ENCODE measurements at regions not wholly inside any gene's neighbourhood (a gene's known extent, or its start where the extent isn't known, plus 50 kb on each side); places are given as distances from the start of the nearest gene placed in this dataset.

DNA sequence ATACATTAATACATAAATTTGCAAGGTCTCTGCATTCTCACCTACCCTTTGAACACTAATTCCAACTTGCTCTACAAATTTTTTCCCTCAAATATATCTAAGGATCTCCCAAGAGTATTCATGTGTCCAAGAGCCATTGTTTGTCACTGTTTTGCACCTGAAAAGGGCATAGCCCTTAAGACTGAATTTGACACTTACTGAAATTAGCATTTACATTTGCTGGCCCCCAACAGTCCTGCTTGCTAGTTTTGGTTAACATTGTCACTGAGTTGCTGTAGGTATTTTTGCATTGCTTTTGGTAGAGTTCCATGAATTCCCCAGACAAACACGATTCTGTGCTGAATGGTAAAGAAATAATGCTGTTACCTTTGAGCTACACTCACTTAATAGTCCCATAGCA, 57.3 kb downstream of the KCNA4 start:
- H3K27me3 ChIP-seq (ENCODE audit: control insufficient read depth, insufficient read depth, low read length): no peaks in the 10 kb centered on the region
- no peak overlapping the region for H3K9ac ChIP-seq (ENCODE audit: low read depth, low read length)
- H3K27ac ChIP-seq (ENCODE audit: low read depth, low read length): peak overlapping the region; percentile 60
- no peaks in the 10 kb centered on the region for H3K36me3 ChIP-seq (ENCODE audit: control insufficient read depth, insufficient read depth, low read length)
- peak overlapping the region; percentile 34; the same call in 1 of the 2 replicates for H3K4me3 ChIP-seq (ENCODE audit: low read depth, low read length)
- H3K4me1 ChIP-seq (ENCODE audit: control insufficient read depth, insufficient read depth, low read length): peaks cover 28% of the 10 kb centered on the region
- no peaks in the 10 kb centered on the region for H3K9me3 ChIP-seq (ENCODE audit: control insufficient read depth, insufficient read depth, low read length)

DNA sequence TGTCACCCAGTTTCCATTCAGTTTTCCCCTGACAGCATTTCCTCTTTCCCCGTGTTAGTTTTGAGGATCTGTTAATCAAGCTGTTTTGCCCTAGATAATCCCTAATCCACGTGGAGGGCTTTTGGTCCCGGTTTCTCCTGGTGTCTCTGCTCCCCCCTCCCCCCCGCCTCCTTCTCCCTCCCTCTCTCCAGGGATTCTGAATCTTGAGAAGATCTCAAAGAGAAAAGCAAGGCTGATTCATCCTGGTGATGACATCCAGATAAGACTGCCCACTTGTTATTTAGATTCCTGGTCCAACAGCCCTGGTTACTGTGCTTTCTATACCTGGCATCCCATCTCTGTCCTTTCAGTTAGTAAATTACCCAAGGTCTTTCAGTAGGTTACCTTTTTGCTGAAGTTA, 59.4 kb downstream of the KCNA4 start:
- no peak overlapping the region for H3K4me3 ChIP-seq (ENCODE audit: low read depth, low read length)
- H3K36me3 ChIP-seq (ENCODE audit: control insufficient read depth, insufficient read depth, low read length): no peaks in the 10 kb centered on the region
- H3K9me3 ChIP-seq (ENCODE audit: control insufficient read depth, insufficient read depth, low read length): no peaks in the 10 kb centered on the region
- H3K4me1 ChIP-seq (ENCODE audit: control insufficient read depth, insufficient read depth, low read length): peaks cover 28% of the 10 kb centered on the region
- no peak overlapping the region for H3K27ac ChIP-seq (ENCODE audit: low read depth, low read length)
- H3K27me3 ChIP-seq (ENCODE audit: control insufficient read depth, insufficient read depth, low read length): no peaks in the 10 kb centered on the region
- H3K9ac ChIP-seq (ENCODE audit: low read depth, low read length): no peak overlapping the region

DNA sequence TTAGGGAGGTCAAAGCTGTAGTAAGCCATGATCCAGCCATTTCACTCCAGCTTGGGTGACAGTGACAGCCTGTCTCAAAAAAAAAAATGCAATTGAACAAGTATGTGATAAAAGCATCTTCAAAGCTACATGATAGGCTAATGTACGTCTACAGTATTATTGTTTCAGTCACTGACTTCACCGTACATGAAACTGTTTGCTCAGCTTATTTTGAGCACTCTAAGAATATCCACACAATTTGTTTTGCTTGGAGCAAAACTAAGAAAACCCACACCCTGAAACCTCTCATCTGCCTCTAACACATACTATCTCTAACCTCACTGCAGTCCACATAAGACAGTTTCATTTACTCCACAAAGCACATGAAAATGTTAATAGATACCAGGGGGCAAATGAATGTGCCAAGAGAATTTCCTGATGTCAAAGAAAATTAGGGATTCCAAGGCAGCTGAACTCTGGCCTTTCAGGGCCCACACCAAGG, 60.7 kb downstream of the KCNA4 start:
- no peaks in the 10 kb centered on the region for H3K36me3 ChIP-seq (ENCODE audit: control insufficient read depth, insufficient read depth, low read length)
- H3K9ac ChIP-seq (ENCODE audit: low read depth, low read length): no peak overlapping the region
- H3K9me3 ChIP-seq (ENCODE audit: control insufficient read depth, insufficient read depth, low read length): no peaks in the 10 kb centered on the region
- H3K27me3 ChIP-seq (ENCODE audit: control insufficient read depth, insufficient read depth, low read length): no peaks in the 10 kb centered on the region
- no peak overlapping the region for H3K27ac ChIP-seq (ENCODE audit: low read depth, low read length)
- no peak overlapping the region for H3K4me3 ChIP-seq (ENCODE audit: low read depth, low read length)
- H3K4me1 ChIP-seq (ENCODE audit: control insufficient read depth, insufficient read depth, low read length): peaks cover 28% of the 10 kb centered on the region

DNA sequence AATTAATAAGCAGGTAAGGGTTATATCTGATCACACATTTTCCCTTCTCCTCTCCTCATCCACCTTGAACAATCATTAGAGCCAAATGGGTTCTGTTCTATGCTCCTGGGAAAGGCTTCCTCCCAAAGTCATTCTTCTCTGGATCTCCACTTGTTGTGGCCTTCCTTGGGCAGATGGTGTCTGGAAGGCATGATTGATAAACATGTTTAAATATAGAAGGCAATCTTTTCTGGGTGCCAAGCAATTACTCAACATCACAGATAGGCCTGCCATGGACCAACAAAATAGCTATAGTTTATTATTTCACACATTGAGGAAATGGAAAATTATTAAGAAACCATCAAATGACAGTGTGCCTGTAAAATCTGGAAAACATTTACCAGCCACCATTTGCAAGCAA, 73.5 kb downstream of the KCNA4 start:
- Histone ChIP-seq H3K27ac (ENCODE audit: low read depth, low read length) (no peak overlapping the region), H3K36me3 (ENCODE audit: control insufficient read depth, insufficient read depth, low read length) (no peaks in the 10 kb centered on the region), H3K9me3 (ENCODE audit: control insufficient read depth, insufficient read depth, low read length) (peaks cover 4% of the 10 kb centered on the region; the same call in 1 of the 2 replicates), H3K4me1 (ENCODE audit: control insufficient read depth, insufficient read depth, low read length) (no peaks in the 10 kb centered on the region), H3K9ac (ENCODE audit: low read depth, low read length) (no peak overlapping the region), H3K4me3 (ENCODE audit: low read depth, low read length) (no peak overlapping the region), H3K27me3 (ENCODE audit: control insufficient read depth, insufficient read depth, low read length) (no peaks in the 10 kb centered on the region)

DNA sequence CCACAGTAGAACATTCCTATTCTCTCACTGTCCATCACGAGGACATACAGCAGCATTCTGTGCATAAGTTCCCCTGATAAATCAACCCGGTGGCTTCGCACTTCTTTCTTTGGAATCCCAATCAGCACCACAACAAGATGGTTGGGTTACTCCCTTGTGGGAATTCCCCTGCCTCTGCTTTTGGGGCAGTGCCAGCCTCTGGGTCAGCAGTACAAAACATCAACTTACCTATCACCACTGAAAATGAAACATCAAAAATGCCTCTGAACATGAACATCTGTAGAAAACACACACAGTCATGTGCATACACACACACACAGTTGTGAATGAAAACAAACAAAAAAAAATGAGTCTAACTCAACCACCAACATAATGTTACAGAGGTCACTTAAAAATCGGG, 79.3 kb downstream of the KCNA4 start:
- no peaks in the 10 kb centered on the region for H3K36me3 ChIP-seq (ENCODE audit: control insufficient read depth, insufficient read depth, low read length)
- no peak overlapping the region for H3K9ac ChIP-seq (ENCODE audit: low read depth, low read length)
- H3K4me3 ChIP-seq (ENCODE audit: low read depth, low read length): no peak overlapping the region
- no peaks in the 10 kb centered on the region for H3K4me1 ChIP-seq (ENCODE audit: control insufficient read depth, insufficient read depth, low read length)
- H3K27me3 ChIP-seq (ENCODE audit: control insufficient read depth, insufficient read depth, low read length): no peaks in the 10 kb centered on the region
- H3K9me3 ChIP-seq (ENCODE audit: control insufficient read depth, insufficient read depth, low read length): peaks cover 16% of the 10 kb centered on the region; the same call in 1 of the 2 replicates
- no peak overlapping the region for H3K27ac ChIP-seq (ENCODE audit: low read depth, low read length)

DNA sequence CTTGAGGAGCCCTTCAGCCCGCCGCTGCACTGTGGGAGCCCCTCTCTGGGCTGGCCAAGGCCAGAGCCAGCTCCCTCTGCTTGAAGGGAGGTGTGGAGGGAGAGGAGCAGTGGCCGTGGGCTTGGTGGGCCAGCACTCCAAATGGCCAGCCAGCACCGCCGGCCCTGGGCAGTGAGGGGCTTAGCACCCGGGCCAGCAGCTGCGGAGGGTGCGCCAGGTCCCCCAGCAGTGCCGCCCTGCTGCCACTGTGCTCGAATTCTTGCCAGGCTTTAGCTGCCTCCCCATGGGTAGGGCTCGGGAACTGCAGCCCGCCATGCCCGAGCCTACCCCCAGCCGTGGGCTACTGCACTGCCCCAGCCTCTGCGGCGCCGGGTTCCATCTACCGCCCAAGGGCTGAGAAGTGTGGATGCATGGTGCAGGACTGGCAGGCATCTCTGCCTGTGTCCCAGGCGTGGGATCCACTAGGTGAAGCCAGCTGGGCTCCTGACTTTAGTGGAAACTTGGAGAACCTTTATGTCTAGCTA, 82.7 kb downstream of the KCNA4 start:
- Histone ChIP-seq H3K4me1 (ENCODE audit: control insufficient read depth, insufficient read depth, low read length) (no peaks in the 10 kb centered on the region), H3K27ac (ENCODE audit: low read depth, low read length) (no peak overlapping the region), H3K36me3 (ENCODE audit: control insufficient read depth, insufficient read depth, low read length) (no peaks in the 10 kb centered on the region), H3K9me3 (ENCODE audit: control insufficient read depth, insufficient read depth, low read length) (peaks cover 16% of the 10 kb centered on the region; the same call in 1 of the 2 replicates), H3K9ac (ENCODE audit: low read depth, low read length) (no peak overlapping the region), H3K27me3 (ENCODE audit: control insufficient read depth, insufficient read depth, low read length) (no peaks in the 10 kb centered on the region), H3K4me3 (ENCODE audit: low read depth, low read length) (no peak overlapping the region)

DNA sequence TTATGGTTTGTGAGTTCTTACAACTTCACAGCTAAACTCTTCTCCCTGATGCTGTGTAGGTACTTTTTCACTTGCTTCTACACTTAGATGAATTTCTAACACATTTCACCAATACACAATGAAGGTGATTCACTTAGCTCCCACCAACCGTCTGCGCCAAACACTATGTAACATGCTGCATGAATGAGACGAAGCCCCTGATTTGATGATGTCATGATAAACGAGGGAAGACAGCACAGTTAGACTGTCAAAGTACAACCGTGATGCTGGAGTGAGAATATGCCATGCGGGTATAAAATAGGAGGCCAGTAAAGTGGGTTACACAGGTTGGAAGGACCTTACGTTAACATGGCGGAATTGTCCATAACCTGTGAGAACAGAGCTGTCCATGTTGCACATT, 100.8 kb downstream of the KCNA4 start:
- H3K4me1 ChIP-seq (ENCODE audit: control insufficient read depth, insufficient read depth, low read length): no peaks in the 10 kb centered on the region
- H3K27me3 ChIP-seq (ENCODE audit: control insufficient read depth, insufficient read depth, low read length): no peaks in the 10 kb centered on the region
- H3K27ac ChIP-seq (ENCODE audit: low read depth, low read length): no peak overlapping the region
- no peak overlapping the region for H3K4me3 ChIP-seq (ENCODE audit: low read depth, low read length)
- H3K36me3 ChIP-seq (ENCODE audit: control insufficient read depth, insufficient read depth, low read length): no peaks in the 10 kb centered on the region
- no peak overlapping the region for H3K9ac ChIP-seq (ENCODE audit: low read depth, low read length)
- H3K9me3 ChIP-seq (ENCODE audit: control insufficient read depth, insufficient read depth, low read length): no peaks in the 10 kb centered on the region

DNA sequence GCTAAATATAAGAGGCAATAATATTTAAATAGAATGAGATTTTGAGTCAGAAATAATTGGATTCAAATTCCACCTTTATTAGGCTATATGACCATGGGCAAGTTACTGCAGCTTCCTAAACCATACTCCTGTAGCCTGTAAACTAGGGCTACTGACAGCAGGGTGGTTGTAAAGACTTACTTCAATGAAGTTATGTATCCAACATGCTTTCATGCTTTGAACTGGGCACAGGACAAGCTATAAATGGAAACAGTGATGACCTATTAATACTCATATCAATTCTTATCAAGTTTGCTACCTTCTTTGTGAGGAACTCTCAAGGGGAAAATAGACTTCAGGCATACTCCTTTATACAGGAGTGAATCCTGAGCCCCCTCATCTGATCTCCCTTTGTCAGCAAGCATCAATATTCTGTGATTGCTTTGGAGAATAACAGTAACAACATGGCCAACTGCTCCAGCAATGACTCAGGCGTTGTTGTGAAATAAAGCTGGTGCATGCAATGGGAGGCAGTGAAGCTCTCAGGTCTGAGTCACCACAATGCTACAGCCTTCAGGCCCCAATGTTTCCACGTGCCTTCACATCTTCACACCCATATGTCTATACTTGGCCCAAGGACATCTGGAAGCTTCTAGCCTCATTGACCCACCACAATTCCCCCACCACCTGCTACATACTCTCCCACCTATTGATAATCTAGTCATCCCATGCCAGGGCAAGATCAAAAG, 102.5 kb downstream of the KCNA4 start:
- no peak overlapping the region for H3K4me3 ChIP-seq (ENCODE audit: low read depth, low read length)
- H3K36me3 ChIP-seq (ENCODE audit: control insufficient read depth, insufficient read depth, low read length): no peaks in the 10 kb centered on the region
- H3K4me1 ChIP-seq (ENCODE audit: control insufficient read depth, insufficient read depth, low read length): no peaks in the 10 kb centered on the region
- H3K27ac ChIP-seq (ENCODE audit: low read depth, low read length): no peak overlapping the region
- H3K27me3 ChIP-seq (ENCODE audit: control insufficient read depth, insufficient read depth, low read length): no peaks in the 10 kb centered on the region
- no peak overlapping the region for H3K9ac ChIP-seq (ENCODE audit: low read depth, low read length)
- H3K9me3 ChIP-seq (ENCODE audit: control insufficient read depth, insufficient read depth, low read length): no peaks in the 10 kb centered on the region

DNA sequence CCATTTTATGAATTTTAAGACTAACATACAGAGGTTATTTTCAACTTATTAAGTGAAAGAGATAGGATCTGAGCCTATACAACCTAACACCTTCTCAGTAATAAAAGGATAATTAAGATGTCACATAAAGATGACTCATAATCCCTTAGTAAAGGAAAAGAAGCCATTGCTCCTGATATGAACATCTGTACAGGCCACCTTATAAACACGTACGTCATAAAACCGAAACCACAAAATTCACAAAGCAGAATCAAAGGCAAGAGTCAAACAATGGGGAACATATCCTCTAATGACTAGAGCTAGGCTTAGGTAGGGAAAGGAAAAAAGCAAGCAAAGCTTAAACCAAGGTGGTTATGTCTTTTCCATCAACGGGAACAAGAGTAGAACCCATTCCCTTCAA, 103.5 kb downstream of the KCNA4 start:
- Histone ChIP-seq H3K27ac (ENCODE audit: low read depth, low read length) (no peak overlapping the region), H3K4me1 (ENCODE audit: control insufficient read depth, insufficient read depth, low read length) (no peaks in the 10 kb centered on the region), H3K27me3 (ENCODE audit: control insufficient read depth, insufficient read depth, low read length) (no peaks in the 10 kb centered on the region), H3K9me3 (ENCODE audit: control insufficient read depth, insufficient read depth, low read length) (no peaks in the 10 kb centered on the region), H3K4me3 (ENCODE audit: low read depth, low read length) (no peak overlapping the region), H3K36me3 (ENCODE audit: control insufficient read depth, insufficient read depth, low read length) (no peaks in the 10 kb centered on the region), H3K9ac (ENCODE audit: low read depth, low read length) (no peak overlapping the region)

DNA sequence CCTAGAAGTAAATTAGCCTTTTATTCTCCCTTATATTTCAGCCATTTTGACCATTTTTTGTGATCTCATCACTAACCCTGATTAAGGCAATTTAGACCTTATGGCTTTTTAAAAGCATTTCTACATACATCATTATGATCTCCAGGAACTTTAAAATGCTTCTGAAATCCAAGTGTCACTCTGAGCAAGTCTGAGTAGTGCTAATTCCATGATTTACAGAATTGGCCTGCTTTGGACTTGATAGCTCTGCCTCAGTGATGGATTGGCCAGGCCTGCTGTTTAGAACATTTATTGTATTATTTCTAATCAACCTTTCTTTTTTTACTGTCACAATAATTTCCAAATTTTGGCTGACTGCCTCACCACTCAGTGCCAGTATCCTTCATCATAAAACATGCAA, 116.4 kb downstream of the KCNA4 start:
- no peaks in the 10 kb centered on the region for H3K4me1 ChIP-seq (ENCODE audit: control insufficient read depth, insufficient read depth, low read length)
- H3K4me3 ChIP-seq (ENCODE audit: low read depth, low read length): no peak overlapping the region
- H3K27me3 ChIP-seq (ENCODE audit: control insufficient read depth, insufficient read depth, low read length): no peaks in the 10 kb centered on the region
- H3K9me3 ChIP-seq (ENCODE audit: control insufficient read depth, insufficient read depth, low read length): no peaks in the 10 kb centered on the region
- no peak overlapping the region for H3K9ac ChIP-seq (ENCODE audit: low read depth, low read length)
- no peak overlapping the region for H3K27ac ChIP-seq (ENCODE audit: low read depth, low read length)
- H3K36me3 ChIP-seq (ENCODE audit: control insufficient read depth, insufficient read depth, low read length): no peaks in the 10 kb centered on the region

DNA sequence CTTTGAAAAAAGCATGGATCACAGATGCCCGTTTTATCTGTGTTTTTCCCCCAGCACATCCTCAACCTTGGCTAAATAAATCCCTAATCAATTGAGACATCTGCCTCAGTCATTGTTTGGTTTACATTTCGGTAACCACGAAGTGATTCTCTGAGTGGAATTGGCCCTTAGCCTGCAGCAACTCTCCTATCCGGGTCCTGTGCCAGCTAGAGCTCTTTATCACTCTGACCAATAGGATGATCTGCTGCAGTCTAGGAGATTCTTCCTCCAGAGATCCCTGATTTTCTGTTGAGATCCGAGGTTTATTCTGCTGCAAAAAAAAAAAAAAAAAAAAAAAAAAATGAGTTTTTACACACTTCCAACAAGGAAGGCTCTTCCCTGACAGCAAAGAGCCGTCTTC, 137.3 kb downstream of the KCNA4 start:
- Histone ChIP-seq H3K9ac (ENCODE audit: low read depth, low read length) (no peak overlapping the region), H3K4me1 (ENCODE audit: control insufficient read depth, insufficient read depth, low read length) (no peaks in the 10 kb centered on the region), H3K9me3 (ENCODE audit: control insufficient read depth, insufficient read depth, low read length) (peaks cover 13% of the 10 kb centered on the region), H3K27ac (ENCODE audit: low read depth, low read length) (no peak overlapping the region), H3K27me3 (ENCODE audit: control insufficient read depth, insufficient read depth, low read length) (no peaks in the 10 kb centered on the region; the same call in 1 of the 2 replicates), H3K36me3 (ENCODE audit: control insufficient read depth, insufficient read depth, low read length) (no peaks in the 10 kb centered on the region), H3K4me3 (ENCODE audit: low read depth, low read length) (no peak overlapping the region)
